A549 (cell line): ENCODE measurements at regions not wholly inside any gene's neighbourhood (a gene's known extent, or its start where the extent isn't known, plus 50 kb on each side); places are given as distances from the start of the nearest gene placed in this dataset.
A peak's percentile ranks its signal among the peaks of the same experiment; 100 is the strongest.

Experiments used
- ATAC-seq, 2 experiments: fragments of 200-7000 bp in 1 of 2; fragments of >200 bp in 1 of 2; cut with Nextera tagmentation in 1 of 2; cut with Tn5 transposase in 1 of 2; 3 replicates each; pipeline versions ENCODE4 v1.8.0 to v1.9.1; 2018 to 2020; ENCODE audit warnings: mild to moderate bottlenecking in 1 of 2, moderate library complexity in 1 of 2
- CTCF ChIA-PET: fragments of 300-600 bp; sonication (Branson Sonifier 250); formaldehyde crosslinking; extraction: SDS; loops from one replicate; lab custom pipeline; 2021; ENCODE audit warnings: antibody characterized with exemption, inconsistent platforms; lab: Yijun Ruan, JAX
- POLR2A ChIA-PET: fragments of 350-600 bp; formaldehyde crosslinking; extraction: SDS; loops from one replicate; lab custom pipeline; 2021; ENCODE audit warnings: antibody characterized with exemption, inconsistent platforms; lab: Yijun Ruan, JAX
- DNase-seq, 2 experiments: peaks; one replicate each; pipeline versions ENCODE4 v3.0.0 to v3.0.0-alpha.2; 2011 to 2016; ENCODE audit warnings: low read depth in 1 of 2, low spot score in 1 of 2
- FAIRE-seq: peaks from 2 replicates; lab custom pipeline; 2011; peaks lifted over from hg19 to GRCh38; lab: Jason Lieb, UNC
- H3K27ac ChIP-seq, 2 experiments: fragments of >200 bp; sonication (Bioruptor Twin); formaldehyde crosslinking; 3 replicates each; pipeline ENCODE4 v1.5.1; 2016 to 2017
- H3K4me1 ChIP-seq: fragments of >200 bp; sonication (Bioruptor Twin); formaldehyde crosslinking; 3 replicates; pipeline ENCODE4 v1.6.1; 2016
- H3K4me2 ChIP-seq: fragments of >200 bp; sonication (Bioruptor Twin); formaldehyde crosslinking; 3 replicates; pipeline ENCODE4 v1.6.1; 2016
- H3K4me3 ChIP-seq: fragments of >200 bp; sonication (Bioruptor Twin); formaldehyde crosslinking; 3 replicates; pipeline ENCODE4 v1.5.1; 2016
- H3K9me3 ChIP-seq: fragments of >200 bp; sonication (Bioruptor Twin); formaldehyde crosslinking; 3 replicates; pipeline ENCODE4 v1.6.1; 2016
- BHLHE40 ChIP-seq: IDR thresholded peaks from 2 replicates; pipeline ENCODE4 v1.6.1; 2012; ENCODE audit warnings: low read depth, low read length, inconsistent platforms
- CBX2 ChIP-seq: fragments of 200-600 bp; sonication (generic); IDR thresholded peaks from 2 replicates; pipeline ENCODE4 v1.6.1; 2016; ENCODE audit warnings: low read depth, mild to moderate bottlenecking, borderline replicate concordance
- CBX8 ChIP-seq: fragments of 200-600 bp; sonication (generic); IDR thresholded peaks from 2 replicates; pipeline ENCODE4 v1.6.1; 2016
- CEBPB ChIP-seq, 2 experiments: fragments of >200 bp in 1 of 2; sonication (Bioruptor Twin) in 1 of 2; formaldehyde crosslinking in 1 of 2; IDR thresholded peaks; 2 replicates each; pipeline ENCODE4 v1.6.1; 2012 to 2016
- CHD4 ChIP-seq: fragments of 200-600 bp; sonication (generic); IDR thresholded peaks from 2 replicates; pipeline ENCODE4 v1.6.1; 2016; ENCODE audit warnings: antibody characterized with exemption, mild to moderate bottlenecking, borderline replicate concordance
- EHMT2 ChIP-seq: fragments of 200-600 bp; sonication (generic); IDR thresholded peaks from 2 replicates; pipeline ENCODE4 v1.6.1; 2016; ENCODE audit warnings: antibody characterized with exemption, low read depth, mild to moderate bottlenecking, moderate library complexity
- FOSL2 ChIP-seq, 2 experiments: fragments of 450-650 bp in 1 of 2; fragments of >200 bp in 1 of 2; sonication (Bioruptor Twin) in 1 of 2; formaldehyde crosslinking; IDR thresholded peaks; 2 replicates each; pipeline versions ENCODE4 v1.5.0 to v1.6.1; 2016 to 2020; ENCODE audit warnings: mild to moderate bottlenecking in 1 of 2, moderate library complexity in 1 of 2
- HDAC2 ChIP-seq: fragments of 200-600 bp; sonication (generic); IDR thresholded peaks from 2 replicates; pipeline ENCODE4 v1.6.1; 2016
- HOXA7 ChIP-seq: fragments of 250-450 bp; sonication (Bioruptor Pico); IDR thresholded peaks from 2 replicates; pipeline ENCODE4 v1.5.0; 2020; ENCODE audit warnings: mild to moderate bottlenecking, moderate library complexity
- HOXB13 ChIP-seq: fragments of 250-450 bp; sonication (Bioruptor Pico); IDR thresholded peaks from 2 replicates; pipeline ENCODE4 v1.5.0; 2020; ENCODE audit warnings: low read depth, mild to moderate bottlenecking, moderate library complexity
- HOXB5 ChIP-seq: fragments of 250-450 bp; sonication (Bioruptor Pico); IDR thresholded peaks from 2 replicates; pipeline ENCODE4 v1.5.0; 2020; ENCODE audit warnings: mild to moderate bottlenecking, moderate library complexity
- KDM5A ChIP-seq: fragments of 200-600 bp; sonication (generic); IDR thresholded peaks from 2 replicates; pipeline ENCODE4 v1.6.1; 2016; ENCODE audit warnings: antibody characterized with exemption, mild to moderate bottlenecking
- MAFK ChIP-seq: fragments of 450-650 bp; IDR thresholded peaks from 2 replicates; pipeline ENCODE4 v1.6.1; 2014; ENCODE audit not compliant: partially characterized antibody
- MYC ChIP-seq: IDR thresholded peaks from 2 replicates; pipeline ENCODE4 v1.6.1; 2012; ENCODE audit warnings: mild to moderate bottlenecking, inconsistent platforms, low read length, improper control_type of control experiment, borderline replicate concordance
- NPAS2 ChIP-seq: fragments of 250-450 bp; sonication (Bioruptor Pico); IDR thresholded peaks from 2 replicates; pipeline ENCODE4 v1.8.0; 2022; ENCODE audit warnings: mild to moderate bottlenecking, moderate library complexity, borderline replicate concordance
- NR3C1 ChIP-seq: fragments of >200 bp; sonication (Bioruptor Twin); formaldehyde crosslinking; IDR thresholded peaks from 3 replicates; pipeline ENCODE4 v1.6.1; 2017
- RAD21 ChIP-seq, 2 experiments: fragments of >200 bp in 1 of 2; sonication (Bioruptor Twin) in 1 of 2; formaldehyde crosslinking in 1 of 2; IDR thresholded peaks in 1 of 2; conservative IDR thresholded peaks in 1 of 2; 2 replicates in 1 of 2; 3 replicates in 1 of 2; pipeline ENCODE4 v1.6.1; 2012 to 2018; ENCODE audit warnings: inconsistent platforms in 1 of 2
- RFX5 ChIP-seq: fragments of 450-650 bp; IDR thresholded peaks from 2 replicates; pipeline ENCODE4 v1.7.1; 2014; ENCODE audit warnings: antibody characterized with exemption, mild to moderate bottlenecking, moderate library complexity
- TP53 ChIP-seq: fragments of 250-450 bp; sonication (Bioruptor Pico); IDR thresholded peaks from 2 replicates; pipeline ENCODE4 v1.5.0; 2021; ENCODE audit warnings: mild to moderate bottlenecking, moderate library complexity
- WGBS: methylation state at CpG from one replicate; pipeline ENCODE4 v1.1.6; 2017; ENCODE audit errors: missing lambda C conversion rate; 5-methylcytosine and 5-hydroxymethylcytosine counted together
- TF ChIP-seq, protein P1 (sequence below): IDR thresholded peaks from 2 replicates; pipeline ENCODE4 v1.6.1; 2012
- TF ChIP-seq, protein P2 (sequence below): fragments of 450-650 bp; IDR thresholded peaks from 2 replicates; pipeline ENCODE4 v1.6.1; 2014; ENCODE audit warnings: antibody characterized with exemption
- TF ChIP-seq, protein P3 (sequence below): fragments of 200-600 bp; sonication (generic); IDR thresholded peaks from 2 replicates; pipeline ENCODE4 v1.6.1; 2016; ENCODE audit warnings: antibody characterized with exemption, mild to moderate bottlenecking, moderate library complexity
- TF ChIP-seq, protein P4 (sequence below): IDR thresholded peaks from 2 replicates; pipeline ENCODE4 v1.6.1; 2012; ENCODE audit warnings: low read depth, borderline replicate concordance

DNA sequence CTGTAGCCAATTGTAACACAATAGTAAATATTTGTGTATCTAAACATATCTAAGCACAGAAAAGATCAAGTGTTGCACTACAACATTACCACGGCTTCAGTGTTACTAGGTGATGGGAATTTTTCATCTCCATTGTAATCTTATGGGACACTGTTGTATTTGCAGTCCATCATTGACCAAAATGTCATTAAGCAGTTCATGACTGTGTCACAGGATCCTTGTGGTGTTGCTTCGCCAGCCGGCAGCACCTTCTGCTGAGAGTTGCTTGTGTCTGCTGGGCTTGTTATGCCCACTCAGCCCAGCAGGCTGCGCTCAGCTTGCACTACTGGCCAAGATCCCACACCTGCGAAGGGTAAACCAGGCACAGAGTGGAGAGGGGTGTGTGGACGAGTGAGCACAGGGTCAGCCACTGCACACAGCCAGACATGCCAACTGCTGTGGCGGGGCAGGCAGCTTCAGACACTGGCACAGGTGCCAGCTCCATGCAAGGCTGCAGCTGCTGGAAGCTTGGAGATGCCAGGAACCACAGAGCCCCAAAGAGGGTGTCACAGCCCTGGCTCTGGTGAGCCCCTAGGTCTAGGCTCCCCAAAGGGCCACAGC, 273.7 kb downstream of the CETN3 start:
- DNase-seq (peak in 1 of 2 experiments; percentile 16), FAIRE-seq (no peak), ATAC-seq (peak; percentile 39 to 84; a peak in 4 of 6 replicates)
- Histone ChIP-seq H3K9me3 (no peaks in the 10 kb centered on the region), H3K4me1 (no peaks in the 10 kb centered on the region), H3K4me3 (no peak overlapping the region), H3K27ac (no peak overlapping the region), H3K4me2 (no peak overlapping the region)
- WGBS: 8% methylated on average over 5 of the region's 7 CpGs
- POLR2A ChIA-PET: no interaction called here
- no peak for TF ChIP-seq TP53 (CRISPR knock-in tag)
- peak in 1 of 2 experiments; percentile 36; a peak in 2 of 5 replicates for TF ChIP-seq RAD21 (conservative IDR thresholded peaks at IDR 0.05 in 1 of 2, IDR thresholded peaks at IDR 0.05 in 1 of 2)
- no peak for TF ChIP-seq MAFK
- TF ChIP-seq, protein P1, sequence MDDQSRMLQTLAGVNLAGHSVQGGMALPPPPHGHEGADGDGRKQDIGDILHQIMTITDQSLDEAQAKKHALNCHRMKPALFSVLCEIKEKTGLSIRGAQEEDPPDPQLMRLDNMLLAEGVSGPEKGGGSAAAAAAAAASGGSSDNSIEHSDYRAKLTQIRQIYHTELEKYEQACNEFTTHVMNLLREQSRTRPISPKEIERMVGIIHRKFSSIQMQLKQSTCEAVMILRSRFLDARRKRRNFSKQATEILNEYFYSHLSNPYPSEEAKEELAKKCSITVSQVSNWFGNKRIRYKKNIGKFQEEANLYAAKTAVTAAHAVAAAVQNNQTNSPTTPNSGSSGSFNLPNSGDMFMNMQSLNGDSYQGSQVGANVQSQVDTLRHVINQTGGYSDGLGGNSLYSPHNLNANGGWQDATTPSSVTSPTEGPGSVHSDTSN: no peak
- no peak for TF ChIP-seq HOXB5 (CRISPR knock-in tag)
- no peak for TF ChIP-seq EHMT2
- CTCF ChIA-PET: no interaction called here

DNA sequence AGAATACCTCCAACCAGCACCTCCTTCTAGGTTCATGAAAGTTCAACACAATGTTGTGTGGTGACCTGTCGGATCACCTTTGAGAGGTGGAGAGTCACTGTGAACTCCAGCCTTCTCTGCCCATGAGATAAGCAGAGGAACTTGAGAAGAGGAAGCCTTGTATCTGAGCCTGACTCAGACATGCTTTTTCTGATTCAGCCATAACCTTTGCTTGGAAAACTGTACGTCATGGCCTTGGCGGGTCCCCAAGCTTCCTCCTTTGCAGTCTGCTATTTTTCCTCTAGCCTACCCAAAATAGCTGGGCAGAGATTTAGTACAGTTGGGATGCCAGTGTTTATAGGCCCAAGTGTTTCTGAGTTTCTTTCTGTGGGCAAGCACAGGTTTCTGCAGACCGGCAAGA, 274.7 kb downstream of the CETN3 start:
- H3K4me2 ChIP-seq: no peak overlapping the region
- TF ChIP-seq, protein P2, sequence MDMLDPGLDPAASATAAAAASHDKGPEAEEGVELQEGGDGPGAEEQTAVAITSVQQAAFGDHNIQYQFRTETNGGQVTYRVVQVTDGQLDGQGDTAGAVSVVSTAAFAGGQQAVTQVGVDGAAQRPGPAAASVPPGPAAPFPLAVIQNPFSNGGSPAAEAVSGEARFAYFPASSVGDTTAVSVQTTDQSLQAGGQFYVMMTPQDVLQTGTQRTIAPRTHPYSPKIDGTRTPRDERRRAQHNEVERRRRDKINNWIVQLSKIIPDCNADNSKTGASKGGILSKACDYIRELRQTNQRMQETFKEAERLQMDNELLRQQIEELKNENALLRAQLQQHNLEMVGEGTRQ: no peak
- H3K27ac ChIP-seq: no peak overlapping the region
- ChIA-PET POLR2A (no interaction called here), CTCF (no interaction called here)
- no peaks in the 10 kb centered on the region for H3K9me3 ChIP-seq
- ATAC-seq: no peak
- no peak for DNase-seq
- H3K4me1 ChIP-seq: no peaks in the 10 kb centered on the region
- H3K4me3 ChIP-seq: no peak overlapping the region
- WGBS: 56% methylated on average over 4 of the region's 4 CpGs
- no peak for FAIRE-seq

DNA sequence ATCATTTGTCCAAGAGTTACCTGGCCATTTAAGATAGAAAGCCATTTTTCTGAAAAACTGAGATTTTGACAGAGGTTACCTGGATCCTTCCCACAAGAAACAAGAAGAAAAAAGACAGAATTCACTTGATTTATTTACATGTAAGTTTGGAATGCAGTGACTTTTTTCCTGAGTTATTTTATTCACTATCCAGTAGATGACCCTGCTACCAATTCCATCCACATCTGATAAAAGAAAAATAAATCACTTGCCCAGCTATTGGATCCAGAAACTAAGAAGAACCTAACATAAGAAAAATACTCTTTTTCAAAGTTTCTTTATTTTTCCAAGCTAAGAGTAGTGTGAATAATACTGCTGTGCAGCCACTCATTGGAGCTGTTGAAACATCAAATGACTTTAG, 275.2 kb downstream of the CETN3 start:
- no peak for FAIRE-seq
- H3K9me3 ChIP-seq: no peaks in the 10 kb centered on the region
- H3K4me3 ChIP-seq: no peak overlapping the region
- CTCF ChIA-PET: no interaction called here
- no peak for TF ChIP-seq HOXB13 (CRISPR knock-in tag)
- TF ChIP-seq CHD4: no peak
- TF ChIP-seq CEBPB (IDR thresholded peaks at IDR 0.05): no peak
- TF ChIP-seq CBX8: no peak
- TF ChIP-seq, protein P3, sequence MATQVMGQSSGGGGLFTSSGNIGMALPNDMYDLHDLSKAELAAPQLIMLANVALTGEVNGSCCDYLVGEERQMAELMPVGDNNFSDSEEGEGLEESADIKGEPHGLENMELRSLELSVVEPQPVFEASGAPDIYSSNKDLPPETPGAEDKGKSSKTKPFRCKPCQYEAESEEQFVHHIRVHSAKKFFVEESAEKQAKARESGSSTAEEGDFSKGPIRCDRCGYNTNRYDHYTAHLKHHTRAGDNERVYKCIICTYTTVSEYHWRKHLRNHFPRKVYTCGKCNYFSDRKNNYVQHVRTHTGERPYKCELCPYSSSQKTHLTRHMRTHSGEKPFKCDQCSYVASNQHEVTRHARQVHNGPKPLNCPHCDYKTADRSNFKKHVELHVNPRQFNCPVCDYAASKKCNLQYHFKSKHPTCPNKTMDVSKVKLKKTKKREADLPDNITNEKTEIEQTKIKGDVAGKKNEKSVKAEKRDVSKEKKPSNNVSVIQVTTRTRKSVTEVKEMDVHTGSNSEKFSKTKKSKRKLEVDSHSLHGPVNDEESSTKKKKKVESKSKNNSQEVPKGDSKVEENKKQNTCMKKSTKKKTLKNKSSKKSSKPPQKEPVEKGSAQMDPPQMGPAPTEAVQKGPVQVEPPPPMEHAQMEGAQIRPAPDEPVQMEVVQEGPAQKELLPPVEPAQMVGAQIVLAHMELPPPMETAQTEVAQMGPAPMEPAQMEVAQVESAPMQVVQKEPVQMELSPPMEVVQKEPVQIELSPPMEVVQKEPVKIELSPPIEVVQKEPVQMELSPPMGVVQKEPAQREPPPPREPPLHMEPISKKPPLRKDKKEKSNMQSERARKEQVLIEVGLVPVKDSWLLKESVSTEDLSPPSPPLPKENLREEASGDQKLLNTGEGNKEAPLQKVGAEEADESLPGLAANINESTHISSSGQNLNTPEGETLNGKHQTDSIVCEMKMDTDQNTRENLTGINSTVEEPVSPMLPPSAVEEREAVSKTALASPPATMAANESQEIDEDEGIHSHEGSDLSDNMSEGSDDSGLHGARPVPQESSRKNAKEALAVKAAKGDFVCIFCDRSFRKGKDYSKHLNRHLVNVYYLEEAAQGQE: no peak
- TF ChIP-seq CBX2: no peak
- no peak for TF ChIP-seq BHLHE40
- TF ChIP-seq, protein P4, sequence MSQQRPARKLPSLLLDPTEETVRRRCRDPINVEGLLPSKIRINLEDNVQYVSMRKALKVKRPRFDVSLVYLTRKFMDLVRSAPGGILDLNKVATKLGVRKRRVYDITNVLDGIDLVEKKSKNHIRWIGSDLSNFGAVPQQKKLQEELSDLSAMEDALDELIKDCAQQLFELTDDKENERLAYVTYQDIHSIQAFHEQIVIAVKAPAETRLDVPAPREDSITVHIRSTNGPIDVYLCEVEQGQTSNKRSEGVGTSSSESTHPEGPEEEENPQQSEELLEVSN: no peak
- no peak for TF ChIP-seq HDAC2
- TF ChIP-seq NR3C1: no peak
- no peak for TF ChIP-seq KDM5A
- TF ChIP-seq RFX5: no peak
- TF ChIP-seq NPAS2 (CRISPR knock-in tag): no peak
- no peak for TF ChIP-seq FOSL2 (IDR thresholded peaks at IDR 0.05)
- no peak for TF ChIP-seq FOSL2 (CRISPR knock-in tag; IDR thresholded peaks at IDR 0.05)
- no peak for TF ChIP-seq HOXA7 (CRISPR knock-in tag)
- no peak for TF ChIP-seq MYC
- TF ChIP-seq MAFK: no peak
- TF ChIP-seq, all 56 proteins: peak for 0
- Histone ChIP-seq H3K27ac (no peak overlapping the region), H3K4me2 (no peak overlapping the region), H3K4me1 (no peaks in the 10 kb centered on the region)
- no peak for DNase-seq
- POLR2A ChIA-PET: no interaction called here
- no peak for ATAC-seq
